ENCODE measurements at regions not wholly inside any gene's neighbourhood (a gene's known extent, or its start where the extent isn't known, plus 50 kb on each side); places are given as distances from the start of the nearest gene placed in this dataset.
"Not testable (repeated sequence)": the region's sequence is repeated elsewhere in the genome, so short reads cannot be mapped to it uniquely, and the experiment has no call there.

- no peak for DNase-seq
These were observed 110.2 kb upstream of the PLD5 start for GRCh38 chr1:242634732-242635131.

GRCh38 chr1:242629396-242629795 is 104.9 kb upstream of the PLD5 start:
- DNase-seq = peak in 1 of 58 donors; percentile 2

DNA sequence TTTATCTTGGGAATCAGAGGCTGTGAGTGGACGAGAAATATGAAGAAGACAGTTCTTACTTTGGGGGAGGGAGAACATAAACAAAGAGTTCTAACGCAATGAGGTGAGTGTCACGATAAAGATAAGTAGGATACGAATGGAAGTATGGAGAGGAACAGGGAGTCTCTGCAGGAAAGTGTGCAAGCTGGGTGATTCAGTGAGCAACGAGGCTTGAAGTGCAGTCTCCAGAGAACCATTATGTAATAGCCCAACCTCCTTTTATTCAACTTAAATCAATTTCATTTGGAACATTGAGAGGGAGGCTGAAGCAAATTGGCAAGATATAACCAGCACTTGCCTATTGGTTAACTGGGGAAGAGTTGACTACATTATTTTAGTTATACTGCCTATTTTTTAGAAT is 99.3 kb upstream of the PLD5 start:
- DNase-seq = no peak

DNA sequence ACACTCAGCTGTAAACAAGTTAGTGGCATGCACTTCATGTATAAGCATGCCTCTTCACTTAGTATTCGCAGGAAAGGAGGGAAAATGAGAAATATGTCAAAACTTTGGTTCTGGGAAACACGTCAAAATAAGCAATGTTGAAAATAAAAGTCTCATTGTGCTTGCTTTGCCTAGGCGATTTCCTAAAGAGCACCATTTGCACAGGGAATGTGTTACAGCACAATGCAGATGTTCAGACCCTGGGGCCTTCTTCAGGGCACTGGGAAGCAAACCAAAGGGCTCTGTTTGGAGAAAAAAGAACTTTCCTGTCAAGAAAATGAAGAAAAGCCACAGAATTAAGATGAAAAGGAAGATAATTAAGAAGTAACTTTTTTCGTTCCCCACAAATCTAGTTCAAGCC is 98.6 kb upstream of the PLD5 start:
- DNase-seq = no peak

DNA sequence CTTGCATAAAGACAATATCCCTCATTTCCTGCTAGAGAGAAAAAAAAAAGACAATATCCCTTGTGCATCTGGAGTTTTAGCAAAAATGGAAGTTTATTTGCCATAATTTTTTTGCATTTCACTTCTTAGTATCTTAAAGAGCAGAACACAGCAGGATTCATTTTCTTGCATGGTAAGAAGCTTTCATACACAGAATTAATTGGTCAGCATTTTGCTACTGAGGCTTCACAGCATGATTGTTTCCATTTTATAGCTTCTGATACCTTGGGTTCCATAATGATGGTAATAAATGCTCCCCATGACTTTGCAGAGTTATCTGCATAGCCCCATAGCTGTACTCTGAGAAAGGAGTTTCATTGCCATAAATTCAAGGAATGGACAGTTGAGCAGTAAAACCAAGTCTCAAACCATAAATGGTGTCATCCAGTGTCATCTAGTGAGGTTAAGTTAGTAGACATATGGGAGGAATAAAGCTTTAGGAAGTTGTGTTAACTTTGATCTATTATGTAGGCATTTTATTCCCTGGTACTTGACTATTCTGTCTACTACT is 88.8 kb upstream of the PLD5 start:
- DNase-seq = no peak

DNA sequence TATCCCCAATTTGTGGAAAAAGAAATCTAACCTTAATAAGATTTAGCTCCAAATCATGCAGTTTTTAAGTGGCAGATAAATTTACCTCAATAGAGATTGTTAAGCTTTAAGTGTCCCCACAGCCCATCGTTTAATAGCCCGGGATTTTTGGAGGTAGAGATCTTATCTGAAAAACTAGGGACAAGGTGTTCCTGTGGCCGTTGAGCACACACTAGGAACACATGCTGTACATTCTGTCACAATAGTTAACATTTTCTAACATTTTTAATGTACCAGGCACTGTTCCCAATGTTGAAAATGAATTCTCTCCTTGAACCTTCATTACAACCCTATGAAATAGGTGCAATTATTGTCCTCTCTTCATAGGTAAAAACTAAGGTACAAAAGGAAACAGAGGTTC is 85.7 kb upstream of the PLD5 start:
- DNase-seq = no peak

- no peak for DNase-seq
These were observed 81.0 kb upstream of the PLD5 start for GRCh38 chr1:242605521-242605920.

DNA sequence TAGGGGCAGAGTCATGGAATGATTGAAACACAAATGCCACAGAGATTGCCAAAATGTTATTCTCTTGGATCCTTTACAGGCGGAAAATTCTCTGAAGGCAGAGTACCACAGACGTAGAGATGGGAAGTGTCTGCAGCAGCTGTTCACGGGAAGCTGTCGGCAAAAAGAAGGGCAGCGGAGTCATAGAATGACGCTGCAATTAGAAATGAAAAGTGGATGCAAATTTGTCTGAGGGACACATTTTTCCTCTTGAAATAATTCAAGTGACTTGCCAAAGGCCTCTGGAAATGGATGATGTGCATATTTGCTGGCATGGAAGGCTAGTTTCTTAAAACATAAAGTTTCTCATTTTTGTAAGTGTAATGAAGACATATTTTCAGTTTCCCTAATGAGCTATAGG is 77.5 kb upstream of the PLD5 start:
- DNase-seq = no peak

DNA sequence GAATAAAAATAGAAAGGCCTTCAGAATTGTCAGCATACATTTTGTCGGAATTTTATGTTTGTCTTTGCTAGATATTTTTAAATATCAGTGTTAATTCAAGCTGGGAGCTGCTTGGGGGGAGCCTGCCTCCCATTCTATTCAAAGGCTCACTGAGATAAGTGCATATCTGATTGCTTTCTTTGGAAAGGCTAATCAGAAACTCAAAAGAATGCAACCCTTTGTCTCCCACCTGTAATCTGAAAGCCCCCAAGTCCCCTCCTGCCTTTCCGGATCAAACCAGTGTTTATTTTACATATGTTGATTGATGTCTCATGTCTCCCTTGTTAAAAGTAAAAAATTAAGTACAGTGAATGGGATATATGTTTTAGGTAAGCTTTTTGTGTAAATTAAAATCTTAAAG is 69.3 kb upstream of the PLD5 start:
- not testable (repeated sequence) for DNase-seq

GRCh38 chr1:242586360-242586680 is 61.8 kb upstream of the PLD5 start:
- DNase-seq = no peak

- DNase-seq = no peak
These were observed 61.3 kb upstream of the PLD5 start for GRCh38 chr1:242585616-242586359.

DNA sequence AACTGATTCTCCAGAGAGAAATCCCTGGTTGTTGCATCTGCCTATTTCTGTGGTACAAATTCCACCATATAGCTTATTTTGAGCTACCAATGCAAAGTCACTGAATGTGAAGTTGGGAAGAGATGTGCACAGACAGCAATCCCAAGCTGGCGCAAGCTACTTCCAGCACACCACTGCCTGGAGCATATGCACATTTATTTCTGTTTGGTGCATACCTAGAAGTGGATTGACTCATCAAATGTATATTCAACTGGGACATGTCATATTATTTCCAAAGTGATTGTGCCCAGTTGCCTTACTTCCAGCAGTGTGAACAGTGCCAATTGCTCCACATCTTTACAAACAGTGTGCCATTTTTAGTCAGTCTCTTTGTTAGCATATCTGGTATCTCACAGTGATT is 58.2 kb upstream of the PLD5 start:
- peak in 1 of 58 donors; percentile 1 for DNase-seq

DNA sequence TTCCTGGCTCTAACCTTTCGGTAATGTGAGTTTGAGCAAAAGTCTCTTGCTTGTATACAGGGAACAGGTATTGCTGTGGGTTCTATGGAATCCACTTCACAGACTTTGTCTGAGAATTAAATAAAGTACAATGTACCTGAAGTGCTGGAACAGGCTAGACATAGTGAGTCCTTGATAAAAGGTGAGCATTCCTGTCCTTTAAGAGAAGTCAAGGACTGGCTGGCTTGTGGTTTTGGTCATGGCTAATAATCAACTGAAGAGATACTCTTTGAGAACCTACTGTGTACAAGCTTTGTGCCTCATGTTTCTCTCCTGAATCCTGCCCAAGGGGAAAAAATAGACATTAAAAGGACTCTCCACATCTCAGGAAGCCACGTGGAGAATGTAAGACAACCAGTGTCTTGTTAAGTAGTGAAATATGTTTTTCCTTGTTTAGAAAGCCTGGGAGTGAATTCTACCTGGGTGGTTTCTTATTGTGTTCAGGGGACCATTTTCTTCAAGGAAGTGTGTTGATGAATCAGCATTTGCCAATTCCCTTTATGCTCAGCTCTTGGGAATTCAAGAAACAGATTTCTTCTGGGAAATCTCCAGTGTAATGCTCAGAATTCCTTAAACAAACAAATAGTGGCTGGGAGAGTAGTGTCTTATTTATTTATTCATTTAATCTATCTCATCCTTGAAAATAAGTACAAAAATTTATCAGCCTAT is 55.2 kb upstream of the PLD5 start:
- no peak for DNase-seq
